Sigmoid colon (tissue), 4 donors: ENCODE measurements at regions not wholly inside any gene's neighbourhood (a gene's known extent, or its start where the extent isn't known, plus 50 kb on each side); places are given as distances from the start of the nearest gene placed in this dataset.

Source experiments
- EP300 ChIP-seq, 4 donors: sonication (generic); formaldehyde crosslinking; IDR thresholded peaks; one replicate each; pipeline ENCODE4 v1.6.1; 2017; ENCODE audit warnings: antibody characterized with exemption in 4 of 4
- POLR2A ChIP-seq, 2 donors: fragments of 450-650 bp; IDR thresholded peaks; one replicate each; pipeline ENCODE4 v1.6.1; 2016; ENCODE audit warnings: antibody characterized with exemption in 2 of 2, mild to moderate bottlenecking in 2 of 2, moderate library complexity in 2 of 2
- POLR2AphosphoS5 ChIP-seq, 4 donors: sonication (generic); formaldehyde crosslinking; IDR thresholded peaks; one replicate each; pipeline ENCODE4 v1.6.1; 2017; ENCODE audit warnings: antibody characterized with exemption in 4 of 4
- TF ChIP-seq, protein P1 (sequence below), 4 experiments: fragments of 450-650 bp in 3 of 4; fragments of 200-600 bp in 1 of 4; IDR thresholded peaks; one replicate each; pipeline ENCODE4 v1.5.1; 2016 to 2019; ENCODE audit warnings: antibody characterized with exemption in 4 of 4, mild to moderate bottlenecking in 3 of 4, moderate library complexity in 2 of 4

GRCh38 chr5:9712911-9713310 lies 82.8 kb upstream of the TAS2R1 start:
- TF ChIP-seq POLR2A (IDR thresholded peaks at IDR 0.05) (no peak), EP300 (IDR thresholded peaks at IDR 0.05) (no peak), POLR2AphosphoS5 (IDR thresholded peaks at IDR 0.05) (no peak)
- TF ChIP-seq, protein P1, sequence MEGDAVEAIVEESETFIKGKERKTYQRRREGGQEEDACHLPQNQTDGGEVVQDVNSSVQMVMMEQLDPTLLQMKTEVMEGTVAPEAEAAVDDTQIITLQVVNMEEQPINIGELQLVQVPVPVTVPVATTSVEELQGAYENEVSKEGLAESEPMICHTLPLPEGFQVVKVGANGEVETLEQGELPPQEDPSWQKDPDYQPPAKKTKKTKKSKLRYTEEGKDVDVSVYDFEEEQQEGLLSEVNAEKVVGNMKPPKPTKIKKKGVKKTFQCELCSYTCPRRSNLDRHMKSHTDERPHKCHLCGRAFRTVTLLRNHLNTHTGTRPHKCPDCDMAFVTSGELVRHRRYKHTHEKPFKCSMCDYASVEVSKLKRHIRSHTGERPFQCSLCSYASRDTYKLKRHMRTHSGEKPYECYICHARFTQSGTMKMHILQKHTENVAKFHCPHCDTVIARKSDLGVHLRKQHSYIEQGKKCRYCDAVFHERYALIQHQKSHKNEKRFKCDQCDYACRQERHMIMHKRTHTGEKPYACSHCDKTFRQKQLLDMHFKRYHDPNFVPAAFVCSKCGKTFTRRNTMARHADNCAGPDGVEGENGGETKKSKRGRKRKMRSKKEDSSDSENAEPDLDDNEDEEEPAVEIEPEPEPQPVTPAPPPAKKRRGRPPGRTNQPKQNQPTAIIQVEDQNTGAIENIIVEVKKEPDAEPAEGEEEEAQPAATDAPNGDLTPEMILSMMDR (IDR thresholded peaks at IDR 0.05), result no peak
